Gastroesophageal sphincter (tissue), 3 donors: ENCODE measurements at regions not wholly inside any gene's neighbourhood (a gene's known extent, or its start where the extent isn't known, plus 50 kb on each side); places are given as distances from the start of the nearest gene placed in this dataset.

Experiments
- POLR2A ChIP-seq, 2 donors: fragments of 450-650 bp; IDR thresholded peaks; one replicate each; pipeline ENCODE4 v1.6.1; 2017; ENCODE audit warnings: antibody characterized with exemption in 2 of 2, mild to moderate bottlenecking in 2 of 2, moderate library complexity in 1 of 2
- POLR2AphosphoS5 ChIP-seq: sonication (generic); formaldehyde crosslinking; IDR thresholded peaks from one replicate; pipeline ENCODE4 v1.6.1; 2017; ENCODE audit warnings: antibody characterized with exemption
- TF ChIP-seq, protein P1 (sequence below), 4 experiments: fragments of 200-600 bp in 2 of 4; fragments of 450-650 bp in 2 of 4; sonication (generic) in 1 of 4; IDR thresholded peaks; one replicate each; pipeline ENCODE4 v1.5.1; 2017 to 2019; ENCODE audit warnings: antibody characterized with exemption in 4 of 4, mild to moderate bottlenecking in 2 of 4, moderate library complexity in 2 of 4

DNA sequence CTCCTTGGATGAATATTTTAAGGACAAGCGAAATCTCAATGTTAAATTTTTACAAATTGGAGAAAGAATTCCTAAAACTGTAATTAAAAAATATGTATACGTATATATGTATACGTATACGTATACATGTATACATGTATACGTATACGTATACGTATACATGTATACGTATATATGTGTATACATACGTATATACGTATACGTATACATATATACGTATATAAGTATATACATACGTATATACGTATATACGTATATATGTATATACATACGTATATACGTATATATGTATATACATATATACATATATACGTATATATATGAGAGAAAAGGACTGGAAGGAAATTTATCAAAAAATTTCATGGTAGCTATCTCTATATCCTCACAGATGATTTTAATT is 110.2 kb upstream of the ACKR3 start:
- TF ChIP-seq POLR2AphosphoS5: no peak
- TF ChIP-seq, protein P1, sequence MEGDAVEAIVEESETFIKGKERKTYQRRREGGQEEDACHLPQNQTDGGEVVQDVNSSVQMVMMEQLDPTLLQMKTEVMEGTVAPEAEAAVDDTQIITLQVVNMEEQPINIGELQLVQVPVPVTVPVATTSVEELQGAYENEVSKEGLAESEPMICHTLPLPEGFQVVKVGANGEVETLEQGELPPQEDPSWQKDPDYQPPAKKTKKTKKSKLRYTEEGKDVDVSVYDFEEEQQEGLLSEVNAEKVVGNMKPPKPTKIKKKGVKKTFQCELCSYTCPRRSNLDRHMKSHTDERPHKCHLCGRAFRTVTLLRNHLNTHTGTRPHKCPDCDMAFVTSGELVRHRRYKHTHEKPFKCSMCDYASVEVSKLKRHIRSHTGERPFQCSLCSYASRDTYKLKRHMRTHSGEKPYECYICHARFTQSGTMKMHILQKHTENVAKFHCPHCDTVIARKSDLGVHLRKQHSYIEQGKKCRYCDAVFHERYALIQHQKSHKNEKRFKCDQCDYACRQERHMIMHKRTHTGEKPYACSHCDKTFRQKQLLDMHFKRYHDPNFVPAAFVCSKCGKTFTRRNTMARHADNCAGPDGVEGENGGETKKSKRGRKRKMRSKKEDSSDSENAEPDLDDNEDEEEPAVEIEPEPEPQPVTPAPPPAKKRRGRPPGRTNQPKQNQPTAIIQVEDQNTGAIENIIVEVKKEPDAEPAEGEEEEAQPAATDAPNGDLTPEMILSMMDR (IDR thresholded peaks at IDR 0.05): no peak
- TF ChIP-seq POLR2A (IDR thresholded peaks at IDR 0.05): no peak
